HepG2 (cell line): ENCODE measurements at regions not wholly inside any gene's neighbourhood (a gene's known extent, or its start where the extent isn't known, plus 50 kb on each side); places are given as distances from the start of the nearest gene placed in this dataset.

Experiments
- ATAC-seq: fragments of 200-7000 bp; cut with Tn5 transposase; 3 replicates; pipeline ENCODE4 v1.9.1; 2020; ENCODE audit warnings: mild to moderate bottlenecking, moderate library complexity
- BruUV-seq: library from RNA; stranded (reverse); fragments of 400-500 nt; replicated peaks from 2 replicates; lab custom pipeline; 2021; lab: Mats Ljungman, UMichigan
- CTCF ChIA-PET: fragments of 300-600 bp; formaldehyde crosslinking; extraction: SDS; loops from one replicate; lab custom pipeline; 2021; ENCODE audit warnings: low total read pairs, inconsistent platforms, low intra/inter-chr PET ratio; lab: Yijun Ruan, JAX
- POLR2A ChIA-PET: fragments of 350-600 bp; sonication (Branson Sonifier 250); formaldehyde crosslinking; loops from one replicate; lab custom pipeline; 2020; ENCODE audit warnings: antibody characterized with exemption, inconsistent platforms; lab: Yijun Ruan, JAX
- DNase-seq: peaks from one replicate; pipeline ENCODE4 v3.0.0-alpha.2; 2015; ENCODE audit warnings: low spot score
- FAIRE-seq: peaks from 3 replicates; lab custom pipeline; 2011; peaks lifted over from hg19 to GRCh38; lab: Jason Lieb, UNC
- H2AFZ ChIP-seq: one replicate; pipeline ENCODE4 v1.6.1; 2011; ENCODE audit warnings: low read length, inconsistent platforms
- H3K27ac ChIP-seq: fragments of 300-600 bp; 3 replicates; pipeline ENCODE4 v1.8.0; 2011; ENCODE audit warnings: mixed run types, mild to moderate bottlenecking, mixed read lengths, low read length, inconsistent platforms; ENCODE audit not compliant: insufficient read depth; ENCODE audit errors: extremely low read length
- H3K27me3 ChIP-seq, 2 experiments: fragments of 200-600 bp in 1 of 2; 2 replicates in 1 of 2; 3 replicates in 1 of 2; pipeline versions ENCODE4 v1.6.0 to v1.8.0; 2011; ENCODE audit warnings: low read length in 2 of 2, mild to moderate bottlenecking in 2 of 2, moderate library complexity in 2 of 2, inconsistent platforms in 1 of 2; ENCODE audit not compliant: insufficient read depth in 2 of 2, control insufficient read depth in 1 of 2
- H3K36me3 ChIP-seq, 2 experiments: fragments of 200-600 bp in 1 of 2; replicated peaks in 1 of 2; 2 replicates in 1 of 2; 3 replicates in 1 of 2; pipeline versions ENCODE4 v1.5.1 to v1.8.0; 2011; ENCODE audit warnings: low read length in 2 of 2, inconsistent platforms in 1 of 2; ENCODE audit not compliant: insufficient read depth in 2 of 2, control insufficient read depth in 1 of 2
- H3K4me1 ChIP-seq: 2 replicates; pipeline ENCODE4 v1.5.1; 2012; ENCODE audit warnings: low read length, inconsistent platforms; ENCODE audit not compliant: insufficient read depth
- H3K4me2 ChIP-seq: 2 replicates; pipeline ENCODE4 v1.6.0; 2011; ENCODE audit warnings: low read depth, low read length, inconsistent platforms
- H3K4me3 ChIP-seq, 3 experiments: fragments of 200-600 bp in 1 of 3; sonication (generic), shearing (Covaris generic) in 1 of 3; replicated peaks in 1 of 3; 2 replicates each; pipeline ENCODE4 v1.5.1; 2011 to 2016; ENCODE audit warnings: low read length in 3 of 3, inconsistent platforms in 2 of 3, low read depth in 2 of 3, mild to moderate bottlenecking in 2 of 3, control low read depth in 1 of 3, mixed read lengths in 1 of 3; ENCODE audit not compliant: insufficient read depth in 1 of 3
- H3K79me2 ChIP-seq: one replicate; pipeline ENCODE4 v1.6.1; 2011; ENCODE audit warnings: low read length, inconsistent platforms; ENCODE audit not compliant: insufficient read depth
- H3K9ac ChIP-seq: 2 replicates; pipeline ENCODE4 v1.6.0; 2011; ENCODE audit warnings: mild to moderate bottlenecking, low read depth, low read length, inconsistent platforms; ENCODE audit not compliant: insufficient read depth
- H3K9me3 ChIP-seq: 2 replicates; pipeline ENCODE4 v1.5.1; 2012; ENCODE audit warnings: mild to moderate bottlenecking, low read length
- H4K20me1 ChIP-seq: 2 replicates; pipeline ENCODE4 v1.6.0; 2011; ENCODE audit warnings: inconsistent platforms, mild to moderate bottlenecking, low read length, moderate library complexity; ENCODE audit not compliant: insufficient read depth
- ASH2L ChIP-seq: fragments of 300-600, 200-600 bp; sonication (generic); IDR thresholded peaks from 2 replicates; pipeline ENCODE4 v1.7.0; 2017; ENCODE audit warnings: low read depth, mild to moderate bottlenecking, moderate library complexity, mixed read lengths, low read length; ENCODE audit not compliant: insufficient read length
- DNMT3B ChIP-seq: conservative IDR thresholded peaks from 2 replicates; pipeline ENCODE4 v1.6.1; 2016; ENCODE audit warnings: missing biosample characterization, control low read depth
- KDM5A ChIP-seq: fragments of 200-600 bp; sonication (generic); IDR thresholded peaks from 2 replicates; pipeline ENCODE4 v1.7.0; 2018; ENCODE audit warnings: antibody characterized with exemption, mild to moderate bottlenecking, low read length, borderline replicate concordance
- LCORL ChIP-seq, 2 experiments: fragments of 450-650 bp in 1 of 2; sonication (generic) in 1 of 2; formaldehyde crosslinking in 1 of 2; IDR thresholded peaks; 2 replicates each; pipeline versions ENCODE4 v1.5.0 to v1.6.1; 2017 to 2020; ENCODE audit warnings: antibody characterized with exemption in 1 of 2, missing genetic modification reagents in 1 of 2
- NAIF1 ChIP-seq: sonication (generic); formaldehyde crosslinking; IDR thresholded peaks from 2 replicates; pipeline ENCODE4 v1.5.0; 2020; ENCODE audit warnings: mild to moderate bottlenecking, missing genetic modification reagents, borderline replicate concordance
- RXRB ChIP-seq: IDR thresholded peaks from 2 replicates; pipeline ENCODE4 v1.6.1; 2016; ENCODE audit warnings: borderline replicate concordance, missing genetic modification reagents, missing compliant biosample characterization
- SIN3B ChIP-seq: fragments of 150-350 bp; IDR thresholded peaks from 2 replicates; pipeline ENCODE4 v1.6.1; 2014; ENCODE audit warnings: low read length
- SYNCRIP ChIP-seq: fragments of 200-400 bp; formaldehyde crosslinking; IDR thresholded peaks from 2 replicates; pipeline ENCODE4 v1.6.1; 2018; ENCODE audit warnings: mild to moderate bottlenecking, low read depth, low read length; ENCODE audit not compliant: insufficient read depth
- ZBTB40 ChIP-seq, 2 experiments: fragments of 450-650 bp in 1 of 2; sonication (generic) in 1 of 2; formaldehyde crosslinking in 1 of 2; IDR thresholded peaks; 2 replicates each; pipeline versions ENCODE4 v1.6.1 to v1.8.0; 2016 to 2022; ENCODE audit warnings: antibody characterized with exemption in 1 of 2, mild to moderate bottlenecking in 1 of 2, missing genetic modification reagents in 1 of 2
- WGBS: methylation state at CpG from one replicate; pipeline ENCODE4 v1.1.6; 2017; ENCODE audit warnings: low lambda C conversion rate; 5-methylcytosine and 5-hydroxymethylcytosine counted together
- in situ Hi-C: cut with HindIII; loops from 2 replicates; pipeline ENCODE4 v1.10.0; 2017; ENCODE audit warnings: low pct_unique_long_range_greater_than_20kb; ENCODE audit not compliant: extremely low pct_ligation_motif_present
- intact Hi-C: fragments of 100-400 bp; cut with micrococcal nuclease; formaldehyde crosslinking; loops from one replicate; pipeline ENCODE4 v1.10.0; 2022; ENCODE audit not compliant: unreplicated experiment

GRCh38 chr1:175885326-175885725 lies 141.9 kb upstream of the TNR start:
- POLR2A ChIA-PET, result no interaction called here
- H3K36me3 ChIP-seq, result no peaks in the 10 kb centered on the region
- no peak for DNase-seq
- no peak overlapping the region for H3K4me3 ChIP-seq
- H3K27me3 ChIP-seq, result 0 out of 5 replicates have a peak, but pooled peaks cover 0 to 4% of the 10 kb centered on the region in 2 experiments
- H3K9me3 ChIP-seq, result no peaks in the 10 kb centered on the region
- H3K9ac ChIP-seq, result no peak overlapping the region
- intact Hi-C loops, result loop anchor here (5.0 kb wide), 1 partner anchor 513 kb away; no protein-coding TSS in a partner anchor
- H3K79me2 ChIP-seq, result no peaks in the 10 kb centered on the region
- no peaks in the 10 kb centered on the region for H4K20me1 ChIP-seq
- no peaks in the 10 kb centered on the region for H3K4me1 ChIP-seq
- H3K27ac ChIP-seq, result no peak overlapping the region
- no peak overlapping the region for H3K4me2 ChIP-seq
- no peak overlapping the region for H2AFZ ChIP-seq
- FAIRE-seq, result no peak
- in situ Hi-C loops, result loop anchor here (25.0 kb wide), 1 partner anchor 723 kb away; no protein-coding TSS in a partner anchor
- no TSS peak for BruUV-seq
- TF ChIP-seq KDM5A (no peak), ASH2L (no peak), NAIF1 (no peak), SIN3B (no peak), RXRB (CRISPR knock-in tag) (no peak), LCORL (IDR thresholded peaks at IDR 0.05) (no peak), LCORL (CRISPR knock-in tag; IDR thresholded peaks at IDR 0.05) (no peak), DNMT3B (CRISPR knock-in tag) (no peak)
- no peak for ATAC-seq
- CTCF ChIA-PET, result no interaction called here

GRCh38 chr1:175884369-175884768 lies 141.0 kb upstream of the TNR start:
- H3K27ac ChIP-seq, result no peak overlapping the region
- peaks cover 0 to 12% of the 10 kb centered on the region in 2 experiments; a peak in 1 of 5 replicates for H3K27me3 ChIP-seq
- no peak overlapping the region for H3K4me3 ChIP-seq
- no peaks in the 10 kb centered on the region for H3K79me2 ChIP-seq
- no peak for ATAC-seq
- no peaks in the 10 kb centered on the region for H4K20me1 ChIP-seq
- H3K9me3 ChIP-seq, result no peaks in the 10 kb centered on the region
- CTCF ChIA-PET, result no interaction called here
- no peak overlapping the region for H3K9ac ChIP-seq
- intact Hi-C loops, result no loop called here
- DNase-seq, result no peak
- WGBS, result 1% methylated on average over 5 of the region's 5 CpGs
- in situ Hi-C loops, result loop anchor here (25.0 kb wide), 1 partner anchor 722 kb away; no protein-coding TSS in a partner anchor
- H3K4me1 ChIP-seq, result no peaks in the 10 kb centered on the region
- no peak overlapping the region for H3K4me2 ChIP-seq
- no peaks in the 10 kb centered on the region for H3K36me3 ChIP-seq
- POLR2A ChIA-PET, result no interaction called here
- FAIRE-seq, result no peak
- no peak overlapping the region for H2AFZ ChIP-seq
- no TSS peak for BruUV-seq
- TF ChIP-seq SYNCRIP, result no peak
- no peak for TF ChIP-seq ZBTB40 (IDR thresholded peaks at IDR 0.05)
- no peak for TF ChIP-seq ZBTB40 (CRISPR knock-in tag; IDR thresholded peaks at IDR 0.05)
